WTC11 (cell line): ENCODE measurements at regions not wholly inside any gene's neighbourhood (a gene's known extent, or its start where the extent isn't known, plus 50 kb on each side); places are given as distances from the start of the nearest gene placed in this dataset.

Source experiments
- ATAC-seq: fragments of 200-7000 bp; cut with Tn5 transposase; 2 replicates; pipeline ENCODE4 v1.10.0; 2021; ENCODE audit warnings: mild to moderate bottlenecking, moderate library complexity
- CTCF ChIA-PET: fragments of 300-600 bp; sonication (Branson Sonifier 250); formaldehyde crosslinking; loops from one replicate; lab custom pipeline; 2021; ENCODE audit warnings: antibody characterized with exemption; lab: Charles Lee
- POLR2A ChIA-PET: fragments of 350-600 bp; sonication (Branson Sonifier 250); formaldehyde crosslinking; loops from one replicate; lab custom pipeline; 2021; ENCODE audit warnings: antibody characterized with exemption; lab: Charles Lee
- DNase-seq: peaks from one replicate; pipeline ENCODE4 v3.0.0; 2021; ENCODE audit warnings: low spot score
- H3K27ac Mint-ChIP-seq: 2 replicates; pipeline ENCODE4 v1.8.0; 2021; ENCODE audit warnings: mixed read lengths
- H3K27me3 Mint-ChIP-seq: 2 replicates; pipeline ENCODE4 v1.8.0; 2021; ENCODE audit warnings: low read depth, mild to moderate bottlenecking, moderate library complexity, mixed read lengths
- H3K36me3 Mint-ChIP-seq: 2 replicates; pipeline ENCODE4 v1.8.0; 2021; ENCODE audit warnings: mixed read lengths
- H3K4me1 Mint-ChIP-seq: 2 replicates; pipeline ENCODE4 v1.8.0; 2022; ENCODE audit warnings: mixed read lengths
- H3K4me3 Mint-ChIP-seq: 2 replicates; pipeline ENCODE4 v1.8.0; 2021; ENCODE audit warnings: mild to moderate bottlenecking, moderate library complexity, mixed read lengths
- H3K9me3 Mint-ChIP-seq: 2 replicates; pipeline ENCODE4 v1.8.0; 2021; ENCODE audit warnings: mixed read lengths
- AR ChIP-seq: fragments of 250-450 bp; sonication (Bioruptor Pico); IDR thresholded peaks from 2 replicates; pipeline ENCODE4 v1.9.0; 2021; ENCODE audit warnings: mild to moderate bottlenecking
- E2F4 ChIP-seq: sonication (generic); formaldehyde crosslinking; IDR thresholded peaks from 2 replicates; pipeline ENCODE4 v1.8.1; 2022; ENCODE audit warnings: low read depth, mild to moderate bottlenecking, moderate library complexity, missing genetic modification reagents, borderline replicate concordance
- ERG ChIP-seq: fragments of 250-450 bp; sonication (Bioruptor Pico); IDR thresholded peaks from 2 replicates; pipeline ENCODE4 v1.8.0; 2021; ENCODE audit warnings: mild to moderate bottlenecking
- GRHL2 ChIP-seq: fragments of 250-450 bp; sonication (Bioruptor Pico); IDR thresholded peaks from 2 replicates; pipeline ENCODE4 v1.8.0; 2022; ENCODE audit warnings: mild to moderate bottlenecking, moderate library complexity; ENCODE audit not compliant: insufficient replicate concordance, severe bottlenecking
- JAZF1 ChIP-seq: fragments of 250-450 bp; sonication (Bioruptor Pico); IDR thresholded peaks from 2 replicates; pipeline ENCODE4 v1.9.0; 2021; ENCODE audit warnings: moderate library complexity, mild to moderate bottlenecking, inconsistent platforms
- KAT7 ChIP-seq: sonication (generic); formaldehyde crosslinking; IDR thresholded peaks from 2 replicates; pipeline ENCODE4 v1.8.1; 2023; ENCODE audit warnings: missing genetic modification reagents, mild to moderate bottlenecking, borderline replicate concordance
- MAX ChIP-seq: sonication (generic); formaldehyde crosslinking; IDR thresholded peaks from 2 replicates; pipeline ENCODE4 v1.8.0; 2022; ENCODE audit warnings: mild to moderate bottlenecking, missing genetic modification reagents
- PRDM15 ChIP-seq: sonication (generic); formaldehyde crosslinking; IDR thresholded peaks from 2 replicates; pipeline ENCODE4 v1.8.0; 2022; ENCODE audit warnings: missing genetic modification reagents
- SMAD4 ChIP-seq: sonication (generic); formaldehyde crosslinking; IDR thresholded peaks from 2 replicates; pipeline ENCODE4 v1.8.0; 2022; ENCODE audit warnings: mild to moderate bottlenecking, missing genetic modification reagents
- TCF7 ChIP-seq: sonication (generic); formaldehyde crosslinking; IDR thresholded peaks from 2 replicates; pipeline ENCODE4 v1.8.0; 2022; ENCODE audit warnings: mild to moderate bottlenecking, low read depth, missing genetic modification reagents, moderate library complexity
- ZNF121 ChIP-seq: sonication (generic); formaldehyde crosslinking; IDR thresholded peaks from 2 replicates; pipeline ENCODE4 v1.8.0; 2023; ENCODE audit warnings: missing genetic modification reagents
- ZNF138 ChIP-seq: sonication (generic); formaldehyde crosslinking; conservative IDR thresholded peaks from 2 replicates; pipeline ENCODE4 v1.8.1; 2022; ENCODE audit warnings: mild to moderate bottlenecking, moderate library complexity, missing genetic modification reagents
- ZNF232 ChIP-seq: sonication (generic); formaldehyde crosslinking; IDR thresholded peaks from 2 replicates; pipeline ENCODE4 v1.8.0; 2022; ENCODE audit warnings: mild to moderate bottlenecking, missing genetic modification reagents
- ZNF281 ChIP-seq: sonication (generic); formaldehyde crosslinking; IDR thresholded peaks from 2 replicates; pipeline ENCODE4 v1.8.0; 2023; ENCODE audit warnings: mild to moderate bottlenecking, missing genetic modification reagents
- TF ChIP-seq, protein P1 (sequence below): fragments of 250-450 bp; sonication (Bioruptor Pico); conservative IDR thresholded peaks from 2 replicates; pipeline ENCODE4 v1.9.0; 2021; ENCODE audit warnings: mild to moderate bottlenecking
- TF ChIP-seq, protein P2 (sequence below): sonication (generic); formaldehyde crosslinking; IDR thresholded peaks from 2 replicates; pipeline ENCODE4 v1.8.1; 2023; ENCODE audit warnings: mild to moderate bottlenecking, missing genetic modification reagents

DNA sequence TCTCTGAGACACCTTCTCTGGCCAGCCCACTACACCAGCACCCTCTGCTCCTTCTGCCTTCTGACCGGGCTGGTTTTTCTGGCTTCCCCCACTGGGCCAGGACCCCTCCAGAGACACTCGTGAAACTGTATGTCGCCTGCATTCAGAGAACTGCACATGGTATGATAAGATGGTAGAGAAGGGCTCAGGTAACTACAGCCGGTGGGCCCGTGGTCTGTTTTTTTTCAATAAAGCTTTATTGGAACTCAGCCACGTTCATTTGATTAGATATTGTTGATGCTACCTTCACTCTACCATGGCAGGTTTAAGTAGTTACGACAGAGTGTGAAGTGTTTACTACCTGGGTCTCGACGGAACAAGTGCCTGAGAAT, 514.0 kb downstream of the TBC1D22A start (continued):
- TF ChIP-seq, protein P1, sequence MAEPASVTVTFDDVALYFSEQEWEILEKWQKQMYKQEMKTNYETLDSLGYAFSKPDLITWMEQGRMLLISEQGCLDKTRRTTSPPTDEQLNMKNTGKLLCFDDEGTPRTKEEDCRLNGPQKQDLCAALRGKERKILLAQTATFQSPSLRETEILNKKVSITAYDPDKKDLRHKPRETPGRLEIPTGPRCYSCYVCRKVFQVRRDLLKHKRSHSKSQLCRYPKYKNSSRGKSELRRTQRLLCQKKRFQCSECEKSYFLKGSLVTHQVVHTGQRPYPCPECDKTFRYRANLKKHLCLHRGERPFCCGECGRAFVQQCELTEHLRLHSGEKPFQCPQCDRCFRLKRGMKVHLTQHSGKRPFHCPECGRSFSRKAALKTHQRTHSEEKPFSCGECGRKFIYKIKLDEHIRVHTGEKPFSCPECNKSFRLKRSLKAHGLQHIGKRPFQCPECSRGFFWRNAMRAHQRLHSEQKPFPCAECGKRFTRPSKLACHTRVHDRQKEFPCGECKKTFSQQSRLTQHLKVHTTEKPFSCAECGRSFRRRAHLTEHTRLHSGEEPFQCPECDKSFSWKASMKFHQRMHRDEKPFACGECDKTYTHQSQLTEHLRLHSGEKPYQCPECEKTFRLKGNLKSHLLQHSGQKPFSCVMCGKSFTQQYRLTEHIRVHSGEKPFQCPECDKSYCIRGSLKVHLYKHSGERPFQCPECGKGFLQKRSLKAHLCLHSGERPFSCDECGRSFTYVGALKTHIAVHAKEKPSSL: no peak
- TF ChIP-seq GRHL2 (CRISPR knock-in tag) (no peak), TCF7 (CRISPR knock-in tag) (no peak), ERG (no peak)

GRCh38 chr22:47275605-47276449, 513.4 kb downstream of the TBC1D22A start:
- ChIA-PET CTCF (interaction anchor here (1.0 to 1.4 kb wide), 4 partner anchors 15 to 76 kb away, joined by 3 to 6 read pairs (median 3); no protein-coding TSS in a partner anchor), POLR2A (no interaction called here)
- H3K27me3 Mint-ChIP-seq: peaks cover 2% of the 10 kb centered on the region; the same call in 1 of the 2 replicates
- ATAC-seq (peak; percentile 75), DNase-seq (peak; percentile 35)
- peaks cover 9% of the 10 kb centered on the region for H3K9me3 Mint-ChIP-seq
- H3K36me3 Mint-ChIP-seq: peaks cover 2% of the 10 kb centered on the region; the same call in 1 of the 2 replicates
- no peak overlapping the region for H3K4me3 Mint-ChIP-seq
- TF ChIP-seq ZNF121 (CRISPR knock-in tag) (no peak), ERG (no peak), ZNF232 (no peak), PRDM15 (CRISPR knock-in tag) (no peak), E2F4 (no peak), ZNF281 (CRISPR knock-in tag) (no peak), SMAD4 (CRISPR knock-in tag) (no peak), MAX (CRISPR knock-in tag) (no peak), JAZF1 (CRISPR knock-in tag) (no peak), ZNF138 (no peak), KAT7 (CRISPR knock-in tag) (no peak), AR (CRISPR knock-in tag) (no peak)
- TF ChIP-seq, protein P2, sequence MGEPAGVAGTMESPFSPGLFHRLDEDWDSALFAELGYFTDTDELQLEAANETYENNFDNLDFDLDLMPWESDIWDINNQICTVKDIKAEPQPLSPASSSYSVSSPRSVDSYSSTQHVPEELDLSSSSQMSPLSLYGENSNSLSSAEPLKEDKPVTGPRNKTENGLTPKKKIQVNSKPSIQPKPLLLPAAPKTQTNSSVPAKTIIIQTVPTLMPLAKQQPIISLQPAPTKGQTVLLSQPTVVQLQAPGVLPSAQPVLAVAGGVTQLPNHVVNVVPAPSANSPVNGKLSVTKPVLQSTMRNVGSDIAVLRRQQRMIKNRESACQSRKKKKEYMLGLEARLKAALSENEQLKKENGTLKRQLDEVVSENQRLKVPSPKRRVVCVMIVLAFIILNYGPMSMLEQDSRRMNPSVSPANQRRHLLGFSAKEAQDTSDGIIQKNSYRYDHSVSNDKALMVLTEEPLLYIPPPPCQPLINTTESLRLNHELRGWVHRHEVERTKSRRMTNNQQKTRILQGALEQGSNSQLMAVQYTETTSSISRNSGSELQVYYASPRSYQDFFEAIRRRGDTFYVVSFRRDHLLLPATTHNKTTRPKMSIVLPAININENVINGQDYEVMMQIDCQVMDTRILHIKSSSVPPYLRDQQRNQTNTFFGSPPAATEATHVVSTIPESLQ (CRISPR knock-in tag): no peak
- peaks cover 11% of the 10 kb centered on the region for H3K4me1 Mint-ChIP-seq
- H3K27ac Mint-ChIP-seq: no peak overlapping the region
